NCI-H1105 treated with DMSO at 0.1 percent for 48 hours (cell line): ENCODE measurements at regions not wholly inside any gene's neighbourhood (a gene's known extent, or its start where the extent isn't known, plus 50 kb on each side); places are given as distances from the start of the nearest gene placed in this dataset.

Experiments used
- DNase-seq: peaks from one replicate; lab custom pipeline; 2025; lab: John Stamatoyannopoulos, UW

DNA sequence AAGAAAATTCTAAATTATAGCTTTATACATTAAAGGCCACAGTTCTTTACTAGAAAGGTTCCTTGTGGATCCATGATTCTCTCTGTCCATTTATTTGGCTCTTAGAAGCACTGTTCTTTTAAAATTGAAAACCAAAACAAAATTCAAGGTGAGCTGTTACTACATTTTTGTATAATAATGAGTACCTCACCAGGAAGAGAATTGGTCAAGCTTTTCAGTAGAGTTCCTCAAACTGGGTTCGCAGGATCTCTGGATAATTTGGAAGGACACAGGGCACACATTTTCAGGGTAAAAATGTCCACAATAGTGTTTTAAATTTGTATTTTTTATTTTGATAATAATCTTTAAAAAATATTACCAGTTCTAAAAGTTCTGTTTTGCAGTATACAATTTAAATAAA, 93.0 kb downstream of the PPP1R3A start:
- no peak for DNase-seq

DNA sequence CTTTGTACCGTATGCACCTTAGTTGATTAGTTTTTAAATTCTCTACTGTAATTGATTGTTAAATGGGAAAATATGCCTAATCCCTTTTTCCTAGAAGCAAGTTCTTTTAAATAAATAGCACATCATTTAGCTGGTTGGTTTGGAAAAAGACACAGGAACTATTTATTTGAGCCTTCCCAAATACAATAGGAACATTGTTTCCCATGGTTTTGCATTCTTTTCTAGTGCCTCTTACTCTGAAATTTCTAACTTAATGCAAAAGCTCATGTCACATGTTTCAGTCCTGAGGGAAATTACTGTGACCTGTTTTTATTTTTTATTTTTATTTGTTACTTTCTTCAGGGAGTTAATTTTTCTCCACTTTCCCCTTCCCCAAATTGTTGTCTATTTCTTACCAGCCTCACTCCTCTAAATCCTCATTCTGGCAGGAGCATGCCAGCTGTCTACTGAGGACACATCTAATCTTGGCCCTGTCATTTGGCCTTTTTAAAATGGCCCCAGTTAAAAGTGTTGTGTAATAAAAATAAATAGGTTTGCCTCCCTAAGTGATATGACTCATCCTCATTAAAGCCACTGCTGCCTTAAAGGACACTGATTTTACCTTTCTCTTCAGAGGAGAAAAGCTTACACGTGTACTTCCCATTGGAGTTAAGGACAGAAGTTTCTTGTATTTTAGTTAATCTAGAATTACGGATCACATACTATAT, 94.5 kb downstream of the PPP1R3A start:
- no peak for DNase-seq

DNA sequence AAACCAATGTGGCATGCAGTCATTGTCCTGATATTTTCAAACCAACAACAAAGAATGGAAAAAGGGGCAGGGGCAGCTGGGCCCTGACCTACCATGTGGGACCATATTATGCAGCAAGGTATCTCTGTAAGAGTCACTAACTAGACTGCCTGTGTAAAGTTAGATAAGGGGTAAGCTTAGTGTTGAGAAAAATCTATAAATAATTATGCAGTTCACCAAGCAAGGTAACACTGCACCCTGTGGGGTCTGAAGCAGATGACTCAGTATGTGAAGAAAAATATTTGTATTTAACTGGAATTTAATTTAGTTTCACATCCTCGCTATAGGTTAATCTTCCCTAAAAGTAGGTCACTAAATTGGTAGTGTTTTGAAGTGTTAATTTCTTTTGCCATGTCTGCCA, 99.3 kb downstream of the PPP1R3A start:
- DNase-seq = no peak

DNA sequence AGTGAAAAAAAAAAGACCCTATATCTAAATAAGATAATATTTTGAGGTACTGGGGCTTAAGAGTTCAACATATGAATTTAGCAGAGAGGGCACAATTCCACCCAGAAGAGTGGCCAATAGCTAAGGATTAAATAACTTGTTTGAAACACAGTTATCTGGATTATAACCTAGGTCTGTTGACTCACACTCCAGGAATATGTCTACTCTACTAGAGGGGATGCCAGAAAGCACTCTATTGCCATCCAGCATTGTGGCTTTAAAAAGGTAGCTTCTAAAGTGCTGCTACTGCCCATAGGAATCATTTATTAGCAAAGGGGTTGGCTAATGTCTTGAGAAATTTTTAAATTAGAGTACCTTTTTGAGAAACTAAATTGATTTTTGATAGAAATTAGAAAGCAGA, 102.2 kb downstream of the PPP1R3A start:
- no peak for DNase-seq

DNA sequence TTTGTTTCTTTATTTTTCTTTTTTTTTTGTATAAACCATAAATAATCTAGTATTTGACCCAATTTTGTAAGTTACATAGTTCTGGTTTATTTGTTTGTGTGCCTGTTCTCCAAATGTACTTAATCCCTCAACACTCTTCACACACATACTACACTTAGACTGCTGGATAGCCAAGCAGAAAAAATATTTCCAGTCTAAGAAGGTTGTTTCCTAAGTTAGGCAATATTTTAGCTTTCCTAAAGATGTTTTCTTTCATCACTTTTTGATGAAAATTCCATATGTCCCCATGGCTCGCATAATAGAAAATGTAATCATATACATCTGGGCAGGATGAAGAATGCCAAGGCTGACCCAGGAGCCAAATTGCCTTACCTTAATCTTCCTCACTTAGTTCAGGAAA, 105.3 kb downstream of the PPP1R3A start:
- DNase-seq = no peak

DNA sequence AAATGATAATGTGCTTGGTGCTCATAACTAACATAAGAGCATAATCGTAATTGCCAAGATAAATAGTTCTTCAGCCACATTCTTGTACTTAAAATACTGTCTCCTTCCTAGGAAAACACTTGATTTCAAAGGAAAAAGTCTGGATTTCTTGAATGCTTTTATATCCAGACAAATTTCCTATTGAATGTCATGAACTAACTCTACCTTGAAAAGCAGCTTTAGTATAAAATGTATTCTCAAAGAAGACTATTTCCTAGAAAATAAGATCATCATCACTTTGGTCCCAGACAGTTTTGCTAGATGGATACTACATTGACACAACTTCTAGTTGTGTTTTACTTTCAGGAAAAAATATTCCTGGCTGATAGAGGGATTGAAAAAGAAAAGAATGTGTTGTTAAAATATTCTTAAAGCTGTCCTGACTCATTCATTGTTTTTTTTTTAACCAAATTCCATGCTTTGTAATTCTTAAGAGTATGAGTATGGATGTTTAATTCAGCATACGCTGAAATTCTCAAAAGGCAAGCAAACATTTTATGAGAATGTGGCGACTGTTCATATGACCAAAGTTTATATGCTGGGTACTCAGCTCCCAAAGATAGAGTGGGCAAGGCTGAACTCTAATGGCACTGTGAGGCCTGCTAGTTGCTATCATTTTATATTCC, 106.1 kb downstream of the PPP1R3A start:
- no peak for DNase-seq

DNA sequence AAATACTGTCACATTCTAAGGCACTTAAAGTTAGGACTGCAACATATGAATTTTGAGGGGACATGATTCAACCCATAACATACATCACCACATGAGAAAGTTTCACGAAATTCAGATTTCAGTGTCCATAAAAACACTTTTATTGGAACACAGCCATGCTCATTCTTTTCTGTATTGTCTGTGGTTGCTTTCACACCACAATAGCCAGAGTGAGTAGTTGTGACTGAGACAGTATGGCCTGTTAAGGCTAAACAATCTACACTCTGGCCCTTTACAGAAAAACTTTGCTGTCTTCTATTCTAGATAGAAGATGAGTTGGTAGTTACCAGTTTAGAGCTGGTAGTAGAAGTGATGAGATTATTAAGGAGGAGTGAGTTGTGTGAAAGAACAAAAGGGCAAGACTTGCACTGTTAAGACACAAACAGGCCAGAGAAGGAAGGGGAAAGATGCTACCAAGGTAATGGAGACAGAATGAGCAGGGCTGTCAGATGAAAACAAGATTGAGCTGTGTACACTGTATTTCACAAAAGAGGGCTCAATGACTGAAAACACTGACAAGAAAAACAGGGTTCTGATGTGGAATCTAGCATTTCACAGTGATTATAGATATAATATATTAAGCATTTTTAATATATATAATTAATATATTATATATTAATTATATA, 108.6 kb downstream of the PPP1R3A start:
- DNase-seq = no peak

DNA sequence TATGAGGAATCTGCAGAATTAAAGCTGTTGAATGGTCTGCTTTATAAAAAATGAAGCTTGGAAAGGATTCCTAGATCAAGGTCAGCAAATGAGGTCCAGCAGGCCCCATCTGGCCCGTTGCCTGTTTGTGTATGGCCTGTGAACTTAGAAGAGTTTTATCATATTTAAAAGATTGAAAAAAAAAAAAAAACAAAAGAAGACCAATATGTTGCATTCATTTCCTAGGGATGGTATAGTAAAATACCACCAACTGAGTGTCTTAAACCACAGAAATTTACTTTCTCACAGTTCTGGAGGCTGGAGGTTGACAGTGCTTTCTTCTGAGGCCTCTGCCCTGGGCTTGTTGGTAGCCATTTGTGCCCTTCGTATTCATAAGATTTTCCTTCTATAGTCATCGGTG, 109.2 kb downstream of the PPP1R3A start:
- DNase-seq = no peak

DNA sequence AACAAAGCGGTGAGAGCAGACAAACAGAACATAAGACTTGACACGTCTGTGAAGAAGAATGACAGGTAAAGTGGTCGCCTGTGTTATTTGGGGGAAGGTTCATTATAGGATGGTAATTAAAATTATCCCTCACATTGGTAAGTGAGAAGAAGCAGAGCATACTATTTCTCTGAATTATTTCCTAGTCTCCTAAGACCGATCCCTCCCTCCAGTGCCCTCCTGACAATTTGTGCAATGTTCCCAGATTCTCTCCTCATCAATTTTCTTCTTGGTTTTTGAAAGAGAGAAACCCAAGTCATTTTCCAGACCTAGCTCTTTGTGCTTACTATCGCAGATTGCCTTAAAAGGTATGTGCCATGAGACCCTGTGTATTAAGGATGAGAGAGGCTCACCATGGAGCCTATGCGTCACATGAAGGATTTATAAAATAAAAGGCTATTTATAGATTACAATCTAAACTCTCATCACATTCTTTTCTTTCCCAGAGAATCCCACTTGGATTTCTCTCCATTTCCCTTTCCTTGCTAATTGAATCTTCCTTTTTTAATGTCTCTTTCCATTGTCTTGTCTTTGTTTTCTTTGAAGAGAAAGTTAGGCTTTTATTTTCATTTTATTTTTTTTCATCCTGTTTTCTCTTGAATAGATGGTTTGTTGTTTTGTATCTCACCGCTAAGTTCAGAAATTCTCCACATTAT, 112.0 kb downstream of the PPP1R3A start:
- no peak for DNase-seq

DNA sequence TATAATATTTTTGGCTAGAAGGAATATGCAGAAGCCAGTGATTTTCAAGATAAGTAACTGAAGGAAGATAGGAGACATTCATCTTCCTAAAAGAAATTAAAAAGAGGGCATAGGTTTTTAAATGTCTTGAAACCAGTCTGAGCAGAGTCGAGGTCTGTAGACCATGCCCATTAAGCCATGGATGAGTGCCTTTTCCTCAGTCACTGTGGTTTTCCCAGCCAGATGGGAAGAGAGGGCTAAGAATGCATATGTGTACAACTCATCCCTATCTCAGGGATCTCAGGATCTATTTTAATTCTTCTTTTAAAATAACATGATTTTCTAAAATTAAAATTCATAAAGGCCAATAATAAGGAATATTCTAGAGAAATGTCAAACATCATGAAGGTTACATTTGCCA, 112.8 kb downstream of the PPP1R3A start:
- no peak for DNase-seq

DNA sequence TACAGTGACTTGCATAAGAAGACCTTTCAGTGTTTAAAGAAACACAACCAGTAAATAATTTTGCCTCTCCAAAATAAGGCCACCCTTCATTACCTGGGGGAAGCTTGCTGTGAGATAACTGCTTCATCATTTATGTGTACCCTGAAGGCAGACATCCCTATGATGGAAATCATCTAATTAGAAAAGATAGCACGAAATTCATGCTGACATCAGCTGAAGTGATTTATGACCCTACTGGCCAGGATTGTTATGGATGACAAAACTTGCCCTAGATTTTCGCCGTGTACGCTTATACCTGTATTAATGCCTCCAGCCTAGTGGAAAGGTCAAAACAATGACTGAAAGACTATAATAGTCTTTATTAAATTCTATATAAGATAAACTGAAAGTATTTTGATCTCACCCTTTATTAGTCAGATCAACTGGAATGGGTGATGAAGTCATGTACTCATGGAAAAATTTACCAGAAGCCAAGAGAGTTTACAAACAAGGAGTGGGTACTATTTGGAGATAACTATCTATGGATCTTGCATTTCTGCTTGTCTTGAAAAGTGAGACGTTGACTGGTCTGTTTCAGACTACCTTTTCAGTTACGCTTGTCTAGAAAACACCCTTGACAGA, 114.2 kb downstream of the PPP1R3A start:
- no peak for DNase-seq

DNA sequence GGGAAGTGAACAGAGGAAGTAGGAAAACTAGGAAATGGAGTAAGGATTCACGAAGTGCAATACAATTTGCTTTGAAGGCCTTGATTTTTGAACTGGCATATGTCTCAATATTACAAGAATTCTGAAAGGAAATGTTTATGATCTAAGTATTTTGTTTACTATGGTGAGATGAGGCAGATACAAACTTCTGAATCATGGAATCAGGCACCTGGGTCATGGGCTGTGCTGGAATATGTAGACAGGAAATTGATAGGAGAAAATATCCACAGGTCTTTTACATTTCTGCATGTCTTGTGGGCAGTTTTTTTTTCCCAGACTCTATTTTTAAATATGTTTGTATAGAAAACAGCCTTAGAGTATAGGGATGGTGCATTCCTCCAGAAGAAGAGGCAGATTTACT, 117.1 kb downstream of the PPP1R3A start:
- no peak for DNase-seq

DNA sequence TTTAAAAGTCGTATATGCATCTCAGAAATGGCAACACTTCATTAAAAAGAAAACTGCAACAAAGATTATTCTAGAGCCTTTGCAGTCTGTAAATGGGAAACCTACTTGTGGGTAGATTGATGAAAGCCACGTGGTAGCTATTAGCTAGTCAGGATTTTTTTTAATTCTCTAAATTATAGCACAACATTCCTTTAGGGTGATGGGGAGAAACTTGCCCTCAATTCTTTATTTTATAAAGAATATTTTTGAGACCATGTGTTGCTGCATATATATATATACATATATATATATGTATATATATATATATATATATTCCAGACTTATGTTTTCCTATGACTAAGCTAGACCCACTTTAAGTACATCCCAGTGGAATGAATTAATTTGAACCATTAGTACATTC, 118.0 kb downstream of the PPP1R3A start:
- no peak for DNase-seq

DNA sequence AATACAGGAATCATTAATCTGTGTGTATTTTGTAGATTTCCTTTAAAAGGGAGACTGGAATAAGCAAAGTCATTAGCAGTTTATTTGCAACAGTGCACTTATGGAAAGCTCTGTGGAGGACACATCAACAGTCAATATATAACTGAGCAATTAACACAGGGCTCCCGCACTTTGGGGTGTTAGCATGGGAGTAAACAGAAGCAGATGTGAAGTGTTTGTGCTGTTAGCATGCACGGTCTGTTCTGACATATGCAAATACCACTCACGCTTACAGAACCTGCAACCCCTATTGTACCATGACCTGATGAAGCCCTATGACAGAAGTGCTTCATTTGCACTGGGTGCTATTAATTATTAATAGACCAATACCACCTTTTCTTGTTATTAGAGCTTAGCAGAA, 118.9 kb downstream of the PPP1R3A start:
- DNase-seq = peak; percentile 81

DNA sequence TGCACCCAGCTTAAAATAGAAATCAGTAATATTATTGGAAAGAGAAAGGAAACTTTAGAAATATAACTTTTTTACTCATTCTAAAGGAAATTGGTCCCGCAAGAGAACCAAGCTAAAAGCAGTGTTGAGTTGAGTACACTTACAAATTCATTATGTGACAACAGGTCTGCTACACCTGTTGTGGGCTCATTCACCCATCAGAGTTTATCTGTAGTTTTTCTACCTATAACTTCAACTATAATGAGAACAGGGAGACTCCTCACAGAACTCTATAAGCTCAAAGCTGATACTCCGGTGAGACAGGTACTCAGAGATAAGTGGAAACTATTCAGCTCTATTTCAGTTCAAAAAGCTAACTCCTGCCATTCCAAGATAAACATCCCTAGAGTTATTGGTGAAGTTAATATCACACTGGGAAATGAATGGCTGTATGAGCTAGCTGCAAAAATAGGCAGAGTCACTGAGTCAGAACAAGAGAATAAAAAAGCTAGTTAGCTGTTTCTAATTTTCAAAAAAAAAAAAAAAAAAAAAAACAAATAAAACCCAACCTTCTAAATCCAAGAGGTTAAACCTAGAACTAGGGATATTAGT, 121.3 kb downstream of the PPP1R3A start:
- DNase-seq = peak; percentile 24

DNA sequence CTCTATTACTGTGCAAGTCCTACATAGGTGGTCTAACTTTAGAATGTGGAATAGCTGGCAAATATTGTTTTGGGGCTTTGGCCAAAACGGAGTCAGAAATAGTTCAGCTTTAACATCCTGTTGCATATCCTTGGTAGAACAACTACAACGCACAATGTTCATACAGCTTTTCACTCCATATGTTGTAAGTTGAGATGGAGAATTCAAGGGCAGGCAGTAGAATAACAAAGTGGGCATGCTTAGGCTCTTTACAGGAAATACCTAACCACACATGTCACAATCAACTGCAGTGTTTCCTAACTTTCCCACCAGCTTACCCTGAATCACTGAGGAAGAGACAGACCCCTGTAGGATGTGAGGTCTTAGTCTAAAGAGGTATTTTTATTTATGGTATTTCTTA, 122.3 kb downstream of the PPP1R3A start:
- no peak for DNase-seq

DNA sequence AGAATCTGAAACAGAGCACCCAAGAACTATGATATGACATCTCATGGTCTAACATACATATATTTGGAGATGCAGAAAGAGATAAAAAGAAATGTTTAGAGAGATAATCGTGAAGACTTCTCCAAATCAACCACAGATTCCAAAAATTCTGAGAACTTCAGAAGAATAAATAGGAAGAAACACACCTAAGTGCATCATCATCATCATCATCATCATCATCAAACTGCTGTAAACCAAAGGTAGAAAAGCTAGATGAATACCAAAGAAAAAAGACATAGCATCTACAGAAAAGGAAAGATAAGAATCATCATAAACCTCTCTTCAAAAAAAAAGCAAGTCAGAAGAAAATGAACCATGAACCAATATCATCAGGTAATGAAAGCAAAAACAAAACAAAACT, 124.2 kb downstream of the PPP1R3A start:
- DNase-seq = no peak

DNA sequence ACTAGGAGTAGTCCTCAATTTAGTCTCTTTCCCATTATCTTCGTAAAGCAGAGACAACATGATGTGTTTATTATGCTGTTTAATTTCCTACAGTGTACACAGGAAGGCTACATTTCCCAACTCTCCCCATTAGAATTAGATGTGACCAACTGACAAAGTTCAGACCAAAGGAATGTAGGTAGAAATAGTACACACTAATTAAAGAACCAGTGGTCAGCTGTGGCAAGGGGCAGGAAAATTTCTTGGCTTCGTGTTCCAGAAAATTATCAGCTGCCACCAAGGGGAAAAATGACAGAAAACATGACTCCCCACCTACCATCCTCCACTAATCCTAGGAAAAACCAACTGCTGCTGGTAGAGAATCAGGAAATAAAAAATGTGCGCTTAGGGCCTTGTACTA, 125.6 kb downstream of the PPP1R3A start:
- no peak for DNase-seq

DNA sequence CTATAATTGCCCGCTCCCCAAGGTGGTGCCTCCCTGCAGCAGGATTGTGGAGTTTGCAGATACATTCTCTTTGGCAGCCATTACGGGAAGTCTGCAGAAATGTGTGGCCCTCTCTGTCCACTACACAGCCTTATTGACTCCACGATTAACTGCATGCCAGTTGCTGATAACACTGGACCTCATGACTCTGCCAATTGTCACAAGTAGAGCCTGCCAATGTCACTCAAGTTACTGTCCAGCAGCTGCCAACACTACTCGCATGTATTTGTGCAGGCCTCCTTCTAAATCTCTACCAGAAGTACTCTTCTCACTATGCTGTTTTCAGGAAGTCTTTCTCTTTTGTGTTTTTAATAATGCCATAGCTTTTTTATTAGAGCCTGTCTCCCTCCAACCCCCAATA, 128.8 kb downstream of the PPP1R3A start:
- DNase-seq = no peak

DNA sequence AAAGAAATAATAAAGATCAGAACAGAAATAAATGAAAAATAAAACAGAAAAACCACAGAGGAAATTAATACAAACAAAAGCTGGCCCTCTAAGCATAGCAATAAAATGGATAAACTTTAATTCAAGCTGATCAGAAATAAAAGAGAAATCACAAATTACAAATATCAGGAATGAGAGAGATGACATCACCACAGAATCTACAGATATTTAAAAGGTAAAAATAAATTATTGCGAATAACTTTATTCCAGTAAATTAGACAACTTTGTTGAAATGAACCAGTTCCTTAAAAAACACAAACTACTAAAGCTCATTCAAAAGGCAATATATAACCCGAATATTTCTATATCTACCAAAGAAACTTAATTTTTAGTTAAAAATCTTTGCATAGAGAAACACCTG, 131.7 kb downstream of the PPP1R3A start:
- DNase-seq = no peak

DNA sequence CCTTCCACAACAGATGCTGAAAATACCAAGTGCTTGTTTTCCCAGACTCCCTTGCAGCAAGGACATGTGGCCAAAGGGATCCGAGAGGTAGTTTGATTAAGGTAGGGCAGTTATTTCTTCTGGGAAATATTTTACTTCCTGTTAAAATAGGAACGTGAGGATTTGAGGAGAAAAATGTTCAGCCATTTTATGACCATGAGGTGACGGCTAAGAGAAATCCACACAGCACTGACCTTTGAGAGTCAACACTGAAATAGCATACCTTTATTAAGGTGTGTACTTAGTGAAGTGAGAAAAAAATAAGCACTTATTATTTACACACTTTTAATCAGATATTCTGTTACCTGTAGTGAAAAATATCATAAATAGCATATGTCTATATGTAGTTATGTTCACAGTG, 133.9 kb downstream of the PPP1R3A start:
- DNase-seq = no peak

DNA sequence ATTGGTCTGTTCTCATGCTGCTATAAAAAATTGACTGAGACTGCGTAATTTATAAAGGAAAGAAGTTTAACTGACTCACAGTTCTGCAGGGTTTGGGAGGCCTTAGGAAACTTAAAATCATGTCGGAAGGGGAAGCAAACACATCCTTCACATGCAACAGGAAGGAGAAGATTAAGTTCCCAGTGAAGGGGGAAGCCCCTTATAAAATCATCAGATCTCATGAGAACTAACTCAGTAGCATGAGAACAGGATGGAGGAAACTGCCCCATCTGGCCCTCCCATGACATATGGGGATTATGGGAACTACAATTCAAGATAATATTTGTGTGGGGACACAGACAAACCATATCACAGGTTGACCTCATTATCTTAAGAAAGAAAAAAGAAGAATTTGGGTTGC, 134.5 kb downstream of the PPP1R3A start:
- DNase-seq = no peak
